Activated naive CD8-positive, alpha-beta T cell treated with anti-CD3 and anti-CD28 coated beads, Interleukin-2, amount 50 U/mL, for 24 hours (primary cell): ENCODE measurements at regions not wholly inside any gene's neighbourhood (a gene's known extent, or its start where the extent isn't known, plus 50 kb on each side); places are given as distances from the start of the nearest gene placed in this dataset.
"Not testable (repeated sequence)": the region's sequence is repeated elsewhere in the genome, so short reads cannot be mapped to it uniquely, and the experiment has no call there.

Experiments used
- ATAC-seq: fragments of 150-1000 bp; cut with Tn5 transposase; one replicate; pipeline ENCODE4 v1.10.0; 2021
- DNase-seq: peaks from one replicate; pipeline ENCODE4 v3.0.0; 2021
- H3K27ac Mint-ChIP-seq: one replicate; pipeline ENCODE4 v1.8.0; 2021; ENCODE audit warnings: mild to moderate bottlenecking, mixed read lengths
- H3K27me3 Mint-ChIP-seq: one replicate; pipeline ENCODE4 v1.8.0; 2021; ENCODE audit warnings: mixed read lengths
- H3K36me3 Mint-ChIP-seq: one replicate; pipeline ENCODE4 v1.8.0; 2021; ENCODE audit warnings: low read depth, mixed read lengths
- H3K4me1 Mint-ChIP-seq: one replicate; pipeline ENCODE4 v1.8.0; 2021; ENCODE audit warnings: mixed read lengths
- H3K4me3 Mint-ChIP-seq: one replicate; pipeline ENCODE4 v1.8.0; 2021; ENCODE audit warnings: mild to moderate bottlenecking, moderate library complexity, mixed read lengths
- H3K9me3 Mint-ChIP-seq: one replicate; pipeline ENCODE4 v1.8.0; 2021; ENCODE audit warnings: mixed read lengths

DNA sequence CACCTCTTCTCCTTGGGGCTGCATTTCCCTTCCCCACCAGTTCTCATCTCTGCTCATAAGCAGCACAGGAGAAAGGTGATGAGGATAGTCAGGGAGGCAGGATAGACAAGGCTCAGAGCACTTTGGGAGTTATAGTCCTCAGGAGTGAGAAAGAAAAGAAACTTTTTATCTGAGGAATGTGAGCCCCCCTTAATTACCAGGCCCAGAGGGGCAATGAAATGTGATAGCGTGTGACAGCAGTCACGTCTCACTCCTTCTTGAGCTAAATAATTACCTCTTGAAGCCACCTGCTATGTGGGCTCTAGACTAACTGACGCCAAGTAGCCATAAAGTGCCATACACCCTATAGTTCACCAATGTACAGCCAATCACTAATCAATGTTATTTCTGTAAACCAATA, 105.8 kb downstream of the SPP2 start:
- Mint-ChIP-seq H3K4me3 (no peak overlapping the region), H3K9me3 (peaks cover 6% of the 10 kb centered on the region), H3K27me3 (peaks cover 3% of the 10 kb centered on the region), H3K27ac (no peak overlapping the region), H3K4me1 (no peaks in the 10 kb centered on the region), H3K36me3 (no peaks in the 10 kb centered on the region)
- DNase-seq (no peak), ATAC-seq (no peak)

DNA sequence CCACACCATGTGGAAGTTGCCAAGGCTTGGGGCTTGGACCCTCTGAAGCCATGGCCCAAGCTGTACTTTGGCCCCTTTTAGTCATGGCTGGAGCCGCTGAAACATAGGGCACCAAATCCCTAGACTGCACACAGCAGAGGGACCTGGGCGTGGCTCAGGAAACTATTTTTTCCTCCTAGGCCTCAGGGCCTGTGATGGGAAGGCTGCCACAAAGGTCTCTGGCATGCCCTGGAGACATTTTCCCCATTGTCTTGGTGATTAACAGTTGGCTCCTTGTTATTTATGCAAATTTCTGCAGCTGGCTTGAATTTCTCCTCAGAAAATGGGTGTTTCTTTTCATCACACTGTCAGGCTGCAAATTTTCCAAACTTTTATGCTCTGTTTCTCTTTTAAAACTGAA, 102.3 kb downstream of the SPP2 start:
- not testable (repeated sequence) for ATAC-seq, H3K4me1 Mint-ChIP-seq

DNA sequence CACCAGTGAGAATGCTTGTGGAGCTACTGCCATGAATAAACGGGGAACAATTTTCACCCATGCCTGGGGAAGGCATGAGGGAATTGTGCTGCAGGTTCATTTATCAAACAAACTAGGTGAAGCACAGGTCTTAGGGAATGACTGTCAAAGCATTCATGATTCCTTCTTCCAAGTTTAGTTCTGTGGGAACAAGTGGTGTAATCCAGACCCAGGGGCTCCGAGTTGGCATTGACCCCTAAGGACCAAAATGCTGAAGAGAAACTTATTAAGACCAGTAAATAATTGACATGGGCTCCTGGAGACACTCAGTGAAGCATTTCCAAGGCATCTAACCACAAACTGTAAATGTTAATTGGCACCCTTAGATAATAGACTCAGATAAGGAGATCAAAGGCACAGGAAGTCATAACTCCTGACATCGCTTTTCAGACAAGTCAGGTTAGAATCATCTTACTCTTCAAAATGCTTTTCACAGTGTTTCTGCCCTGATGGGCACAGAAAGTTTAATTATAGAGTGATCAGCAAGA, 96.9 kb downstream of the SPP2 start:
- Mint-ChIP-seq H3K4me3 (no peak overlapping the region), H3K27ac (no peak overlapping the region), H3K36me3 (no peaks in the 10 kb centered on the region), H3K4me1 (peaks cover 30% of the 10 kb centered on the region), H3K27me3 (no peaks in the 10 kb centered on the region), H3K9me3 (no peaks in the 10 kb centered on the region)
- ATAC-seq (peak; percentile 43), DNase-seq (no peak)

More for the DNA sequence above, 102.3 kb downstream of the SPP2 start:
- not testable (repeated sequence) for H3K9me3 Mint-ChIP-seq, H3K27ac Mint-ChIP-seq, DNase-seq, H3K36me3 Mint-ChIP-seq, H3K4me3 Mint-ChIP-seq, H3K27me3 Mint-ChIP-seq

DNA sequence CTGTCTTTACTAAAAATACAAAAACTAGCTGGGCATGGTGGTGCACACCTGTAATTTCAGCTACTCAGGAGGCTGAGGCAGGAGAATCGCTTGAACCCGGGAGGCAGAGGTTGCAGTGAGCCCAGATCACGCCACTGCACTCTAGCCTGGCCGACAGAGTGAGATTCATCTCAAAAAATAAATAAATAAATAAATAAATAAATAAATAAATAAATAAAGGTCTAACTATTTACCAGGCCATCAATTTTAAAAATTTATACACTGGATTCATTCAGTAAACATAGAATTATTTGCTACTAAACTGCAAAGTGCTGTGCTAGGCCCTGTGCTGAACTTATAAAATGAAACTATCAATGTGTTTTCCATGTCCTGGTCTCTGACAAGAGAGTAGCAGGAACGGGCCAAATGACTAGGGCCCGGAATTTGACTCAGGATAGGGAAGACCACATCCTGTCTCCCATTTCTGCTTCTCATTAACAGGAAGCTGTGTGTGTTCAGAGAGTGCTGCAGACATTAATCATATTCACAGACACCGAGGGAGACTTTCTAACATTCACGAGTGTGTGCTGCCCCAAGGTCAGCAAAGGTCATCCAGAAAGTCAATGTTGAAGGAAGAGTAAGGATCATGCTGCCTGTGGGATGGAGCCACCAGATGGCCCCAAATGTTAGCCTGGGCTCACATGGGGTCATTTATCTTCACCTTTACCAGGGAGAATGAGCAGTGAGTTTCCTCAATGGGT, 95.8 kb downstream of the SPP2 start:
- H3K4me1 Mint-ChIP-seq: peaks cover 30% of the 10 kb centered on the region
- ATAC-seq: peak; percentile 13
- H3K9me3 Mint-ChIP-seq: no peaks in the 10 kb centered on the region
- no peaks in the 10 kb centered on the region for H3K36me3 Mint-ChIP-seq
- H3K4me3 Mint-ChIP-seq: no peak overlapping the region
- no peaks in the 10 kb centered on the region for H3K27me3 Mint-ChIP-seq
- no peak for DNase-seq
- H3K27ac Mint-ChIP-seq: no peak overlapping the region

DNA sequence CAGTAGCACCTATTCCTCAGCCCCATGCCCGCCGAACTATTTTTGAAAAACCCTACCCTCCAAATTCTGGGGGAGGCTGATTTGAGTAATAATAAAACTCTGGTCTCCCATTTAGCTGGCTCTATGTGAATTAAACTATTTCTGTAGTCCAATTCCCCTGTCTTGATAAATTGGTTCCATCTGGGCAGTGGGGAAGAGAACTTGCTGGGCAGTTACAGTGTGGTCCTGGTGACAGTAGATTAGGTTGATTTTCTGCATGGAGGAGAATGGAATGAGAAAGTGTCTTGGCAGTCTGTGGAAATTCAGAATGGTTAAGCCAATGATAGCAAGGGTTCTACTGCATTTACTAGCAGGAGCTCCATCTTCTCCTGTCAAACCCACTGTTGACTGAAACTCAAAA, 95.0 kb downstream of the SPP2 start:
- Mint-ChIP-seq H3K27me3 (no peaks in the 10 kb centered on the region), H3K36me3 (no peaks in the 10 kb centered on the region), H3K27ac (no peak overlapping the region), H3K4me3 (no peak overlapping the region), H3K9me3 (no peaks in the 10 kb centered on the region), H3K4me1 (peaks cover 30% of the 10 kb centered on the region)
- DNase-seq (no peak), ATAC-seq (no peak)

DNA sequence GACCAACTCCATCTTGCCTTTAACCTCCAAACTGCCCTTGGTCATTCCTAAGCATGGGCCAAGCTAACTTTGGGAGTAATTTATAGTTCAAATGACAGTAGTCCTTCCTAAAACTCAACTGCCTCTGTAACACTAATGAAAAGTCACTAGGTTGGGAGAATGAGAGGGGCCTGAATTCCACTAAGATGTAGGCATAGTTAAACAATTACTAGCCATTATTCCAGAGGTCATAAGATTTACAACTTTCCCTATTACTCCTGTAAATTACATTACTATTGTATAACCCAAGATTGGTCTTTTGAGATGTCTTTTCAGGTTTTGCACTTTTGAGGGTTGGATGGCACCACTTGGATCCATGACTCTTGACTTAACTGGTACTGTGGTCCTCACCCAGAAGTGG, 94.6 kb downstream of the SPP2 start:
- Mint-ChIP-seq H3K36me3 (no peaks in the 10 kb centered on the region), H3K27me3 (no peaks in the 10 kb centered on the region), H3K27ac (no peak overlapping the region), H3K4me1 (peaks cover 30% of the 10 kb centered on the region), H3K4me3 (no peak overlapping the region), H3K9me3 (no peaks in the 10 kb centered on the region)
- no peak for ATAC-seq
- no peak for DNase-seq

DNA sequence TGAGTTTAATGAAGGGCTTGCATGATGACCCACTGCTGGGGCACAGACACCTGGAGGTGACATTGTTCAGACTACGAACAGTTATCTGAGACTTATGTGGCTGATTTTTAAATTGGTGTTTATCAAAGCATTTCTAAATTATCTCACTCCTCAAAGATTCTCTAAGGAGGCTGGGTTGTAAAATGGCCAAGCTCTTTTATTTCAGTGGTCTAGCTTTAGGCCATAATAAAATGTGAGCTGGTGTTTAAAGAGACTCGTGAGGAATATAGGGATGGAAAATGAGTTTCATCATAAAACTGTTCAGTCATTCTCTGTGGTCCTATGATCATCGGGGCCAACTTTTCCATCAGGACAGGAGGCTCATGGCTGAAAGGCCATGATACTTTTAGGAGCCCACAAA, 93.4 kb downstream of the SPP2 start:
- DNase-seq: no peak
- Mint-ChIP-seq H3K9me3 (no peaks in the 10 kb centered on the region), H3K27ac (no peak overlapping the region), H3K36me3 (no peaks in the 10 kb centered on the region), H3K4me1 (peaks cover 30% of the 10 kb centered on the region), H3K4me3 (no peak overlapping the region), H3K27me3 (no peaks in the 10 kb centered on the region)
- no peak for ATAC-seq

DNA sequence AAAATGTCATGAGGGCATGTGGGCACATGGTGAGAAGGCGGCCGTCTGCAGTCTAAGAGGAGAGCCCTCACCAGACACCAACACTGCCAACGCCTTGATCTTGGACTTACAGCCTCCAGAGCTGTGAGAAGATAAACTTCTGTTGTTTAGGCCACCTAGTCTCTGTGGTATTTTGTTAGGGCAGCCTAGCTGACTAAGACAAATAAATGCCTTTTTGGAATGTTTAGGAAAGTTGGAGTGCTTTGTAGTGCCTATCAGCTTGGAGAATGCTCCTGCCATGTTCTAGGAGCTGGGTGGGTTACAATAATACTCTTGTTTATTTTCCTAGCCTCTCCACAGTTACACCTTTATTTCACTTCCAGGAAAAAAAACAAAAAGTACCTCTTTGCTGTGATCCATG, 92.0 kb downstream of the SPP2 start:
- Mint-ChIP-seq H3K4me1 (peaks cover 22% of the 10 kb centered on the region), H3K27me3 (no peaks in the 10 kb centered on the region), H3K4me3 (no peak overlapping the region), H3K36me3 (no peaks in the 10 kb centered on the region), H3K9me3 (no peaks in the 10 kb centered on the region), H3K27ac (no peak overlapping the region)
- DNase-seq (no peak), ATAC-seq (no peak)

DNA sequence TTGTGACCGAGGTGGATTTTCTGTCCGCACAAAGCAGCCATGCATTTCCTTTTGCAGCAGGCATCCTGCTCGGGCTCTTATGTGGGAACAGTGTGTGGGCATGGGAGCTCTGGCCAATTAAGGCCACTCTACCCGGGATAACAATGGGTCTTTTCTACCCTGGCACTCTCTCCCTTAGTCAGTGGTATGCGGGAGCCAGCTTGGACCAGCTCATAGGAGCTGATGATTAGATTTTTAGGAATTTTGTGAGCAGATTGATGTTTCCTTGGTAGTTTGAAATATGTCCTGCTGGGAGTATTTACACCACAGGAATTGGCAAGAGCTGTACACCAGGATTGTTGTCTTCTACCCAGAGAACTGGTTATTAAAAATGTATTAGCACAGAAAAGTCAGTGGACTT, 89.3 kb downstream of the SPP2 start:
- no peak for ATAC-seq
- H3K4me3 Mint-ChIP-seq: no peak overlapping the region
- DNase-seq: no peak
- H3K9me3 Mint-ChIP-seq: no peaks in the 10 kb centered on the region
- no peaks in the 10 kb centered on the region for H3K36me3 Mint-ChIP-seq
- H3K27me3 Mint-ChIP-seq: no peaks in the 10 kb centered on the region
- H3K4me1 Mint-ChIP-seq: peaks cover 32% of the 10 kb centered on the region
- H3K27ac Mint-ChIP-seq: no peak overlapping the region

DNA sequence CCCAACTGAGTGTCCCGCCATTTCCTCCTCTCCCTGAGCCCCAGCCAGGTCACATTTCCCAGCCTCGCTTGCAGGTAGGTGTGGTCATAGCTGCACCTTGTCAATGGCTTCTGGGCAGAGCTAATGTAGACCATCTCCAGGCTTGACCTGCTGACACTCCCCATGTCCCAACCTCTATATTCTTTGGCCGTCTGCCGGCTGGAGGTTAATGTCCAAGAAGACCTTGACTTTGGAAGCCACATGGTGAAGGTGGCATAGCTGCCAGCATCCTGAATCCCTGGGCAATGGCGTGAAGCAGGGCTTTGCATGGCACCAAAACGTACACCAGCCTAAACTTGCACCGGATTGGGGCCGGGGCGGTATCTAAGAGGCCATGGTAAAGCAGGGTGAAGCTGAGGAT, 88.3 kb downstream of the SPP2 start:
- DNase-seq: no peak
- H3K4me3 Mint-ChIP-seq: no peak overlapping the region
- no peak for ATAC-seq
- H3K9me3 Mint-ChIP-seq: no peaks in the 10 kb centered on the region
- H3K27me3 Mint-ChIP-seq: no peaks in the 10 kb centered on the region
- no peaks in the 10 kb centered on the region for H3K36me3 Mint-ChIP-seq
- peaks cover 25% of the 10 kb centered on the region for H3K4me1 Mint-ChIP-seq
- H3K27ac Mint-ChIP-seq: no peak overlapping the region

DNA sequence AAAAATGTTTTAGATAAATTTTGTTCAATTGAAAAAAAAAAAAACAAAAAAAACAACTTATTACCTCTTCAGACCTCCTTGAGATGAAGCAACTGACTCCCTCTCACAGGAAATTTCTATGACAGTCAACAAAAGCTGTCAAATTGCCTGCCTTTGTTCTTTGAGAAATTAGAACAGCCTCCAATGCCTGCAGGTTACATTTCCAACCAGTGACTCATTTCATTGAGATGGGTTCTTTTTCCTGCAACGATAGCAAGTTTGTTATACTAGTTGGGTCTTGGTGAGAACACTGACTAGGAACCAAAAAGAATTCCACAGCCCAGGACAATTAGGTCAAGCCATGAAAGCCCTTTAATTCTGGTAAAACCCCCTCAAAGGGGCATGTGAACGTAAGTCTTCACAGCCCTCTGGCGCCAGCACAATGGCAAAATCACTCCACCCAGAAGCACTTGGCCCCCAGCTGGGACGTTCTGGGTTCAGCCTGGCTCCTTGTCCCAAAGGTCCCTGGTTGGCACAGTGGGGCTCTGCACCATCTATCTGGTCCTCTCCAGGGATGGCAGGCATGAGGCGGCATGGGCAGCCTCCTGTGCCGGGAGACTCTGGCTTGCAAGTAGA, 87.0 kb downstream of the SPP2 start:
- Mint-ChIP-seq H3K36me3 (no peaks in the 10 kb centered on the region), H3K4me1 (peaks cover 23% of the 10 kb centered on the region), H3K27ac (no peak overlapping the region), H3K9me3 (no peaks in the 10 kb centered on the region), H3K27me3 (no peaks in the 10 kb centered on the region), H3K4me3 (no peak overlapping the region)
- DNase-seq: no peak
- ATAC-seq: no peak

DNA sequence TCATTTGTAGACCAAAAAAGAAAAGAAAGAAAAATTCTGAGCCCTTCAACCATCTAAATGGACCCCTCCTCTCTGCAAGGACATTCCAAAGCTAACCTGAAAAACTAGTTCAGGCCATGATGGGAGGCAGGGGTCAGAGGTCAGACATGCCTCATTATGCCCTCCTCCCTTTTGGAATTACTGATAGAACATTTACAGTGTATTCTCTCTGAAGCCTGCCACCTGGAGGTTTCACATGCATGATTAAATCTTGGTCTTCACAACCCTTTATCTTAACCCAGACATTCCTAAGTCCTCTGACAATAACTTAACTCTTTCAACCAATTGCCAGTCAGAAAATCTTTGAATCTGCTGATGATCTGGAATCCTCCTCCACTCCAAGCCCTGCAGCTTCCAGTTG, 86.0 kb downstream of the SPP2 start:
- Mint-ChIP-seq H3K27ac (peak overlapping the region; percentile 27), H3K4me1 (peaks cover 23% of the 10 kb centered on the region), H3K9me3 (no peaks in the 10 kb centered on the region), H3K27me3 (no peaks in the 10 kb centered on the region), H3K36me3 (no peaks in the 10 kb centered on the region), H3K4me3 (no peak overlapping the region)
- no peak for ATAC-seq
- no peak for DNase-seq

DNA sequence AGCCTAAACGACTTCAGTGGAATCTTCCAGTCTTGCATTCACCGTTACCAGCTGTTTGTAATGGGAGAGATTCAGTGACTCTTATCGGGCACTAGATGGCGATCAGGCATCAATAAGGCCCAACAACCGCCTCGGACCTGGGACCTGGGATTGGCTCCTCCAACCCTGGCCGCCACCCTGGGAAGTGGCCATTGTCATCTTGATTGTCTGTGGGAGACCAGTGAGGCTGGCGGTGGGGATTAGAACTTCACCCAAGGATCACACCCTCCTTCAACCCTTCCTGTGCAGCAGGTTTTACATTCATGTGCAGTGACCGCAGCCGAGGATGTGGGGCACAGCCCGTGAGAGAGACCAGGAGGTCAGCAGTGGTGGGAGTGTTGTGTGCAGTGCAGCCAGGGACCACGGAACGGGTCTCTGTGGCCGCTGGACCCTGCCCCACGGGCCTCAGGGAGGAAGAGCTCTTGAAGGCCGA, 85.3 kb downstream of the SPP2 start:
- H3K4me3 Mint-ChIP-seq: no peak overlapping the region
- no peaks in the 10 kb centered on the region for H3K9me3 Mint-ChIP-seq
- H3K27ac Mint-ChIP-seq: no peak overlapping the region
- no peaks in the 10 kb centered on the region for H3K36me3 Mint-ChIP-seq
- ATAC-seq: peak; percentile 79
- DNase-seq: peak; percentile 55
- H3K27me3 Mint-ChIP-seq: no peaks in the 10 kb centered on the region
- H3K4me1 Mint-ChIP-seq: peaks cover 23% of the 10 kb centered on the region

DNA sequence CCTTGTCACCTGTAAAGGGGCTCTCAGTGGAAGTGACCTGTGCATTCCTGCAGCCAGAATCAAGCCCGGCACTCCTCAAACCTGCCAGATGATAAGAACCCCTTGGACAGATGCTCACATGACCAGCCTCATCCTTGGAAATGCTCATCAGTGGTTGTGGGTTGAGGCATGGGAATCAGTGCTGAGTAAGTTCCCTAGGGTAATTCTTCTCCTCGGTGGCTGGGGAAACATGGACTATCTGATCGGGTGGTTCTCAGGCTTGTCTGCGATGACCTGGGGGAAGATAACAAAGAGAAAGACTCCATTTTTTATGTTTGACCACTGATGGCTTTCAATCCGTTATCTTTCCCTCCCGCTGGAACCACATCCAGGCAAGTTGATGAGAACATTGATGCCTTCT, 84.0 kb downstream of the SPP2 start:
- H3K36me3 Mint-ChIP-seq: no peaks in the 10 kb centered on the region
- no peak overlapping the region for H3K27ac Mint-ChIP-seq
- DNase-seq (no peak), ATAC-seq (no peak)
- no peaks in the 10 kb centered on the region for H3K27me3 Mint-ChIP-seq
- no peak overlapping the region for H3K4me3 Mint-ChIP-seq
- H3K9me3 Mint-ChIP-seq: no peaks in the 10 kb centered on the region
- H3K4me1 Mint-ChIP-seq: peaks cover 23% of the 10 kb centered on the region

DNA sequence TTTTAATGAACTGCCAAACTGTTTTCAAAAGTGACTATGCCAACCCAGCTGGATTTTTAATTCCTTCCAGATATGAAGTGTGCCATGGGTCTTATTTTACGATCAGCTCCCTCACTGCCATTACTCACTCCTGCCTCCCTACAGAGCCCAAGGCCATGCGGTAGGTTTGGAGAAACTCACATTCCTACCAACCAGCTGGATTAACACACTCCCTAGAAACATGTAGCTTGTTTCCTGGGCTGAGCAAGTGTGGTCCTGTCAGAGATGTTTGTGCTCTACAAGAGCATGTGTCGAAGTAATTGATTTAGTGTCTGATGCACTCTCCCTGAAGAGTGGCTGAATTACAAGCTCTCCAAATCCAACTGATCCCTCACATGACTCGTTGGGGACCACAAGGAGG, 82.5 kb downstream of the SPP2 start:
- H3K36me3 Mint-ChIP-seq: no peaks in the 10 kb centered on the region
- no peak overlapping the region for H3K27ac Mint-ChIP-seq
- no peak for ATAC-seq
- H3K4me3 Mint-ChIP-seq: no peak overlapping the region
- no peak for DNase-seq
- H3K4me1 Mint-ChIP-seq: peaks cover 23% of the 10 kb centered on the region
- H3K27me3 Mint-ChIP-seq: no peaks in the 10 kb centered on the region
- no peaks in the 10 kb centered on the region for H3K9me3 Mint-ChIP-seq
